H9 (cell line): ENCODE measurements at regions not wholly inside any gene's neighbourhood (a gene's known extent, or its start where the extent isn't known, plus 50 kb on each side); places are given as distances from the start of the nearest gene placed in this dataset.

ENCODE experiments used
- DNase-seq: peaks from one replicate; pipeline ENCODE4 v3.0.0-alpha.2; 2017
- H2AFZ ChIP-seq: one replicate; pipeline ENCODE4 v1.6.1; 2013; ENCODE audit warnings: mild to moderate bottlenecking, low read length, control low read depth, moderate library complexity
- H2AK5ac ChIP-seq: 2 replicates; pipeline ENCODE4 v1.6.1; 2013; ENCODE audit warnings: low read length, control low read depth, mixed read lengths; ENCODE audit not compliant: insufficient read length
- H2BK120ac ChIP-seq: one replicate; pipeline ENCODE4 v1.6.1; 2013; ENCODE audit warnings: low read depth, mild to moderate bottlenecking, low read length, control low read depth, inconsistent platforms; ENCODE audit not compliant: poor library complexity, severe bottlenecking
- H2BK12ac ChIP-seq: 2 replicates; pipeline ENCODE4 v1.6.1; 2013; ENCODE audit warnings: low read length, control low read depth, mixed read lengths, low read depth; ENCODE audit not compliant: insufficient read length
- H2BK15ac ChIP-seq: 2 replicates; pipeline ENCODE4 v1.6.1; 2013; ENCODE audit warnings: low read depth, low read length, control low read depth
- H2BK20ac ChIP-seq: one replicate; pipeline ENCODE4 v1.6.1; 2013; ENCODE audit warnings: low read depth, mild to moderate bottlenecking, low read length, control low read depth, inconsistent platforms; ENCODE audit not compliant: poor library complexity, severe bottlenecking
- H2BK5ac ChIP-seq: 2 replicates; pipeline ENCODE4 v1.6.1; 2013; ENCODE audit warnings: low read length, control low read depth, mixed read lengths; ENCODE audit not compliant: insufficient read length
- H3K14ac ChIP-seq: 2 replicates; pipeline ENCODE4 v1.6.1; 2013; ENCODE audit warnings: low read length, control low read depth; ENCODE audit not compliant: insufficient read depth
- H3K18ac ChIP-seq: 2 replicates; pipeline ENCODE4 v1.6.1; 2013; ENCODE audit warnings: low read depth, mild to moderate bottlenecking, mixed read lengths, low read length, control low read depth; ENCODE audit not compliant: insufficient read length
- H3K23ac ChIP-seq: 2 replicates; pipeline ENCODE4 v1.6.1; 2013; ENCODE audit warnings: low read length, control low read depth, mixed read lengths, low read depth; ENCODE audit not compliant: insufficient read length
- H3K23me2 ChIP-seq: 2 replicates; pipeline ENCODE4 v1.6.1; 2013; ENCODE audit warnings: low read depth, mild to moderate bottlenecking, mixed read lengths, low read length, control low read depth; ENCODE audit not compliant: insufficient read length, poor library complexity, severe bottlenecking
- H3K27ac ChIP-seq: 2 replicates; pipeline ENCODE4 v1.5.1; 2013; ENCODE audit warnings: low read length, control low read depth, mixed read lengths, low read depth; ENCODE audit not compliant: insufficient read length
- H3K27me3 ChIP-seq: 2 replicates; pipeline ENCODE4 v1.6.1; 2013; ENCODE audit warnings: low read length, control low read depth, inconsistent platforms; ENCODE audit not compliant: insufficient read depth
- H3K4ac ChIP-seq: 2 replicates; pipeline ENCODE4 v1.6.1; 2013; ENCODE audit warnings: low read depth, mild to moderate bottlenecking, control low read depth, inconsistent platforms, low read length, moderate library complexity
- H3K4me1 ChIP-seq: 2 replicates; pipeline ENCODE4 v1.6.1; 2013; ENCODE audit warnings: low read length, control low read depth, inconsistent platforms; ENCODE audit not compliant: insufficient read depth
- H3K4me2 ChIP-seq: 2 replicates; pipeline ENCODE4 v1.6.1; 2013; ENCODE audit warnings: low read length, control low read depth, mixed read lengths; ENCODE audit not compliant: insufficient read length, insufficient read depth
- H3K56ac ChIP-seq: 2 replicates; pipeline ENCODE4 v1.6.1; 2013; ENCODE audit warnings: low read depth, mild to moderate bottlenecking, mixed read lengths, low read length, control low read depth; ENCODE audit not compliant: insufficient read length
- H3K79me1 ChIP-seq: 2 replicates; pipeline ENCODE4 v1.6.1; 2013; ENCODE audit warnings: low read depth, mild to moderate bottlenecking, moderate library complexity, low read length, control low read depth, inconsistent platforms; ENCODE audit not compliant: insufficient read depth, poor library complexity, severe bottlenecking
- H3K79me2 ChIP-seq: 2 replicates; pipeline ENCODE4 v1.6.1; 2013; ENCODE audit warnings: low read length, control low read depth, inconsistent platforms; ENCODE audit not compliant: insufficient read depth
- H3K9ac ChIP-seq: 2 replicates; pipeline ENCODE4 v1.6.1; 2013; ENCODE audit warnings: low read length, control low read depth, mixed read lengths; ENCODE audit not compliant: insufficient read length; ENCODE audit errors: extremely low read depth
- H3K9me3 ChIP-seq: one replicate; pipeline ENCODE4 v1.6.1; 2013; ENCODE audit warnings: low read depth, low read length, inconsistent platforms; ENCODE audit not compliant: control insufficient read depth
- H3T11ph ChIP-seq: one replicate; pipeline ENCODE4 v1.6.1; 2013; ENCODE audit warnings: mild to moderate bottlenecking, low read length, control low read depth, inconsistent platforms
- H4K20me1 ChIP-seq: one replicate; pipeline ENCODE4 v1.6.1; 2013; ENCODE audit not compliant: control insufficient read depth, insufficient read length, insufficient read depth
- H4K5ac ChIP-seq: 2 replicates; pipeline ENCODE4 v1.6.1; 2013; ENCODE audit warnings: low read depth, mild to moderate bottlenecking, mixed read lengths, low read length, control low read depth; ENCODE audit not compliant: insufficient read length
- H4K8ac ChIP-seq: replicated peaks from 2 replicates; pipeline ENCODE4 v1.6.1; 2013; ENCODE audit warnings: low read length, control low read depth, mixed read lengths, low read depth; ENCODE audit not compliant: insufficient read length
- H4K91ac ChIP-seq: 2 replicates; pipeline ENCODE4 v1.6.1; 2013; ENCODE audit warnings: low read depth, mild to moderate bottlenecking, moderate library complexity, mixed read lengths, low read length, control low read depth; ENCODE audit not compliant: insufficient read length
- H3K27ac Mint-ChIP-seq, 3 experiments: 2 replicates in 2 of 3; 3 replicates in 1 of 3; pipeline ENCODE4 v1.8.0; 2020 to 2021; ENCODE audit warnings: mixed read lengths in 3 of 3, mild to moderate bottlenecking in 1 of 3, moderate library complexity in 1 of 3
- H3K27me3 Mint-ChIP-seq: 2 replicates; pipeline ENCODE4 v1.8.0; 2021; ENCODE audit warnings: low read depth, mild to moderate bottlenecking, moderate library complexity, mixed read lengths
- H3K36me3 Mint-ChIP-seq, 3 experiments: 2 replicates in 2 of 3; 3 replicates in 1 of 3; pipeline ENCODE4 v1.8.0; 2020 to 2021; ENCODE audit warnings: low read depth in 3 of 3, mixed read lengths in 3 of 3; ENCODE audit not compliant: insufficient read depth in 1 of 3
- H3K4me1 Mint-ChIP-seq, 2 experiments: 2 replicates each; pipeline ENCODE4 v1.8.0; 2020; ENCODE audit warnings: mixed read lengths in 2 of 2
- H3K4me3 Mint-ChIP-seq, 2 experiments: 2 replicates in 1 of 2; 3 replicates in 1 of 2; pipeline ENCODE4 v1.8.0; 2020 to 2021; ENCODE audit warnings: mild to moderate bottlenecking in 2 of 2, mixed read lengths in 2 of 2, moderate library complexity in 1 of 2
- H3K9me3 Mint-ChIP-seq, 2 experiments: 2 replicates in 1 of 2; 3 replicates in 1 of 2; pipeline ENCODE4 v1.8.0; 2020; ENCODE audit warnings: mild to moderate bottlenecking in 2 of 2, mixed read lengths in 2 of 2, moderate library complexity in 1 of 2
- CTCF ChIP-seq: fragments of 200-600 bp; sonication (generic); conservative IDR thresholded peaks from 3 replicates; pipeline ENCODE4 v1.8.0; 2021; ENCODE audit warnings: antibody characterized with exemption, mild to moderate bottlenecking
- WGBS: extraction: QIAGEN DNeasy Blood & Tissue Kit; methylation state at CpG from one replicate; pipeline ENCODE4 v1.1.7; 2013; ENCODE audit warnings: missing lambda C conversion rate, low lambda C conversion rate, mixed read lengths; ENCODE audit not compliant: insufficient read length; ENCODE audit errors: extremely low coverage; 5-methylcytosine and 5-hydroxymethylcytosine counted together

- H4K5ac ChIP-seq = no peak overlapping the region
- no peaks in the 10 kb centered on the region for H3K27me3 ChIP-seq
- no peak overlapping the region for H3K9ac ChIP-seq
- no peak overlapping the region for H2AFZ ChIP-seq
- H3K4me1 Mint-ChIP-seq = peaks cover 20 to 24% of the 10 kb centered on the region in 2 experiments
- peaks cover 14 to 16% of the 10 kb centered on the region in 2 experiments for H3K9me3 Mint-ChIP-seq
- no peak for DNase-seq
- H4K20me1 ChIP-seq = no peaks in the 10 kb centered on the region
- no peak overlapping the region for H2BK120ac ChIP-seq
- no peak overlapping the region for H2AK5ac ChIP-seq
- H3K27ac ChIP-seq = no peak overlapping the region
- H3K27me3 Mint-ChIP-seq = no peaks in the 10 kb centered on the region
- no peak overlapping the region for H4K8ac ChIP-seq
- H2BK15ac ChIP-seq = no peak overlapping the region
- no peak overlapping the region for H2BK12ac ChIP-seq
- no peak overlapping the region for H3K4ac ChIP-seq
- H3K4me1 ChIP-seq = peaks cover 5% of the 10 kb centered on the region
- H3K23ac ChIP-seq = no peak overlapping the region
- H3K79me2 ChIP-seq = no peaks in the 10 kb centered on the region
- no peak for TF ChIP-seq CTCF
- no peak overlapping the region for H3K14ac ChIP-seq
- H4K91ac ChIP-seq = no peak overlapping the region
- no peak overlapping the region for H3K18ac ChIP-seq
- H3K36me3 Mint-ChIP-seq = peaks cover 3 to 12% (median 5%) of the 10 kb centered on the region in 3 experiments; a peak in 6 of 7 replicates
- H3K4me3 Mint-ChIP-seq = no peak overlapping the region
- no peak overlapping the region for H3K27ac Mint-ChIP-seq
- H3K4me2 ChIP-seq = no peak overlapping the region
- no peak overlapping the region for H3T11ph ChIP-seq
- H2BK5ac ChIP-seq = no peak overlapping the region
- no peaks in the 10 kb centered on the region for H3K23me2 ChIP-seq
- no CpG with 5 or more reads among the region's 1 CpG for WGBS
- H3K56ac ChIP-seq = no peak overlapping the region
- no peaks in the 10 kb centered on the region for H3K9me3 ChIP-seq
- H3K79me1 ChIP-seq = no peaks in the 10 kb centered on the region
- no peak overlapping the region for H2BK20ac ChIP-seq
Observed at GRCh38 chr5:97364731-97365130, 181.7 kb upstream of the RIOK2 start.
